DND-41 (cell line): ENCODE measurements at regions not wholly inside any gene's neighbourhood (a gene's known extent, or its start where the extent isn't known, plus 50 kb on each side); places are given as distances from the start of the nearest gene placed in this dataset.

Source experiments
- ATAC-seq: fragments of 200-7000 bp; cut with Tn5 transposase; 3 replicates; pipeline ENCODE4 v1.9.1; 2021; ENCODE audit warnings: low read depth; ENCODE audit not compliant: insufficient read depth
- DNase-seq: peaks from one replicate; pipeline ENCODE4 v3.0.0-alpha.2; 2020
- H2AFZ ChIP-seq: 2 replicates; pipeline ENCODE4 v1.6.0; 2012; ENCODE audit warnings: low read depth, low read length
- H3K27ac ChIP-seq: 2 replicates; pipeline ENCODE4 v1.5.1; 2012; ENCODE audit warnings: low read length, inconsistent platforms
- H3K27me3 ChIP-seq: fragments of 200-600 bp; sonication (generic); 2 replicates; pipeline ENCODE4 v1.6.0; 2012; ENCODE audit warnings: low read length, mild to moderate bottlenecking, inconsistent platforms; ENCODE audit not compliant: insufficient read depth, poor library complexity
- H3K36me3 ChIP-seq: 2 replicates; pipeline ENCODE4 v1.5.1; 2012; ENCODE audit warnings: low read length, inconsistent platforms; ENCODE audit not compliant: insufficient read depth
- H3K4me1 ChIP-seq: 2 replicates; pipeline ENCODE4 v1.5.1; 2012; ENCODE audit warnings: mild to moderate bottlenecking, low read length; ENCODE audit not compliant: insufficient read depth
- H3K4me2 ChIP-seq: 2 replicates; pipeline ENCODE4 v1.6.0; 2012; ENCODE audit warnings: mild to moderate bottlenecking, moderate library complexity, low read length, inconsistent platforms; ENCODE audit not compliant: insufficient read depth
- H3K4me3 ChIP-seq, 2 experiments: fragments of 200-600 bp in 1 of 2; shearing (Covaris generic) in 1 of 2; 2 replicates each; pipeline ENCODE4 v1.5.1; 2012 to 2016; ENCODE audit warnings: inconsistent platforms in 2 of 2, low read length in 2 of 2, mild to moderate bottlenecking in 2 of 2, low read depth in 1 of 2, moderate library complexity in 1 of 2
- H3K79me2 ChIP-seq: 2 replicates; pipeline ENCODE4 v1.6.0; 2012; ENCODE audit warnings: low read length, inconsistent platforms; ENCODE audit not compliant: insufficient read depth
- H3K9ac ChIP-seq: 2 replicates; pipeline ENCODE4 v1.6.0; 2012; ENCODE audit warnings: low read depth, mild to moderate bottlenecking, inconsistent platforms, low read length, moderate library complexity
- H3K9me3 ChIP-seq: 2 replicates; pipeline ENCODE4 v1.5.1; 2012; ENCODE audit warnings: low read length, moderate library complexity, mild to moderate bottlenecking, inconsistent platforms; ENCODE audit not compliant: insufficient read depth, severe bottlenecking
- H4K20me1 ChIP-seq: 2 replicates; pipeline ENCODE4 v1.6.0; 2012; ENCODE audit warnings: low read length; ENCODE audit not compliant: insufficient read depth
- EZH2 ChIP-seq: IDR thresholded peaks from 3 replicates; pipeline ENCODE4 v1.6.1; 2012; ENCODE audit warnings: borderline replicate concordance, low read depth, mild to moderate bottlenecking, moderate library complexity, low read length, inconsistent platforms; ENCODE audit not compliant: severe bottlenecking
- TF ChIP-seq, protein P1 (sequence below): IDR thresholded peaks from 2 replicates; pipeline ENCODE4 v1.5.1; 2012; ENCODE audit warnings: borderline replicate concordance, low read length, moderate library complexity, mild to moderate bottlenecking; ENCODE audit not compliant: poor library complexity, severe bottlenecking; ENCODE audit errors: extremely low read depth

DNA sequence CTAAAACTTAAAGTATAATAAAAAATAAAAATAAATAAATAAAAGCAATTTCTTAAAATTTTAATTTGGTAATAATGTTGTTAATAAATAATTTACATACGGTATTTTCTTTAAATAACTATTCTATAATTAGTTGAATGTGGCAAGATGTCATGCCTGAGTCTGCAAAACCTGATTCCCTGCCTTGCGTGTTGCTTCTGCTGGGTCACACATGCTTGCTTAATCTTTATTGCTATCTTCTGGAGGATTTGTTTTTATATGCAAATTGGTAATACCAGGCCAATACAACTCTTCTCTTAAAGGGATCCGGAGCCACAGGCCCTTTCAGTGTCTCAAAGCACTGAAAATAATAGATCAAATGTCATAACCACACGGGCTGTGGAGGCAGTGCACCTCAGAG is 59.4 kb upstream of the ABCB5 start:
- Histone ChIP-seq H3K79me2 (no peaks in the 10 kb centered on the region), H3K4me3 (no peak overlapping the region), H3K9ac (no peak overlapping the region), H3K4me2 (no peak overlapping the region), H3K36me3 (no peaks in the 10 kb centered on the region), H3K9me3 (no peaks in the 10 kb centered on the region), H3K27me3 (no peaks in the 10 kb centered on the region), H3K27ac (no peak overlapping the region), H3K4me1 (no peaks in the 10 kb centered on the region), H2AFZ (no peak overlapping the region), H4K20me1 (no peaks in the 10 kb centered on the region)
- no peak for TF ChIP-seq EZH2
- TF ChIP-seq, protein P1, sequence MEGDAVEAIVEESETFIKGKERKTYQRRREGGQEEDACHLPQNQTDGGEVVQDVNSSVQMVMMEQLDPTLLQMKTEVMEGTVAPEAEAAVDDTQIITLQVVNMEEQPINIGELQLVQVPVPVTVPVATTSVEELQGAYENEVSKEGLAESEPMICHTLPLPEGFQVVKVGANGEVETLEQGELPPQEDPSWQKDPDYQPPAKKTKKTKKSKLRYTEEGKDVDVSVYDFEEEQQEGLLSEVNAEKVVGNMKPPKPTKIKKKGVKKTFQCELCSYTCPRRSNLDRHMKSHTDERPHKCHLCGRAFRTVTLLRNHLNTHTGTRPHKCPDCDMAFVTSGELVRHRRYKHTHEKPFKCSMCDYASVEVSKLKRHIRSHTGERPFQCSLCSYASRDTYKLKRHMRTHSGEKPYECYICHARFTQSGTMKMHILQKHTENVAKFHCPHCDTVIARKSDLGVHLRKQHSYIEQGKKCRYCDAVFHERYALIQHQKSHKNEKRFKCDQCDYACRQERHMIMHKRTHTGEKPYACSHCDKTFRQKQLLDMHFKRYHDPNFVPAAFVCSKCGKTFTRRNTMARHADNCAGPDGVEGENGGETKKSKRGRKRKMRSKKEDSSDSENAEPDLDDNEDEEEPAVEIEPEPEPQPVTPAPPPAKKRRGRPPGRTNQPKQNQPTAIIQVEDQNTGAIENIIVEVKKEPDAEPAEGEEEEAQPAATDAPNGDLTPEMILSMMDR, result no peak
- DNase-seq, result no peak
- no peak for ATAC-seq

DNA sequence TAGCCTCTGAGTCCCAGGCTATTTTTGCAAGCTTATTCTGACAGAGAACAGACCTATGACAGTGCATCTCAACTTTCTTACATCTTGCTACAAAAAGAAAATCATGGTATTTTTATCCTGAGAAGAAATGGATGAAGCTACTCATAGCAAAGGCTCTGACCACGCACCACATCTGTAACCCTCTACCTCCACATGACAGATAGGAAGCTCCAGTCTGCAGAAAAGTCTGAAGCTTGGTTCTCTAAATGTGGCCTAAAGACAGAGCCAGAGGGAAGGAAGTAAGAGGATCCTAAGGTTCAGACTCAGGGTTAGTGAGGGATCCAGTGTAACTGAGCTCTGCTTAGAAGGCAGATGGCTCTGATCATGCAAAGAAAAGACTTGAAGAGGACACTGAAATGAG is 58.4 kb upstream of the ABCB5 start:
- H2AFZ ChIP-seq, result no peak overlapping the region
- no peak for DNase-seq
- H3K27ac ChIP-seq, result no peak overlapping the region
- no peaks in the 10 kb centered on the region for H3K4me1 ChIP-seq
- H3K36me3 ChIP-seq, result no peaks in the 10 kb centered on the region
- H3K9me3 ChIP-seq, result no peaks in the 10 kb centered on the region
- no peak overlapping the region for H3K4me3 ChIP-seq
- no peaks in the 10 kb centered on the region for H3K27me3 ChIP-seq
- H3K4me2 ChIP-seq, result no peak overlapping the region
- H4K20me1 ChIP-seq, result no peaks in the 10 kb centered on the region
- TF ChIP-seq EZH2, result no peak
- TF ChIP-seq, protein P1, result no peak
- no peak for ATAC-seq
- no peaks in the 10 kb centered on the region for H3K79me2 ChIP-seq
- no peak overlapping the region for H3K9ac ChIP-seq

DNA sequence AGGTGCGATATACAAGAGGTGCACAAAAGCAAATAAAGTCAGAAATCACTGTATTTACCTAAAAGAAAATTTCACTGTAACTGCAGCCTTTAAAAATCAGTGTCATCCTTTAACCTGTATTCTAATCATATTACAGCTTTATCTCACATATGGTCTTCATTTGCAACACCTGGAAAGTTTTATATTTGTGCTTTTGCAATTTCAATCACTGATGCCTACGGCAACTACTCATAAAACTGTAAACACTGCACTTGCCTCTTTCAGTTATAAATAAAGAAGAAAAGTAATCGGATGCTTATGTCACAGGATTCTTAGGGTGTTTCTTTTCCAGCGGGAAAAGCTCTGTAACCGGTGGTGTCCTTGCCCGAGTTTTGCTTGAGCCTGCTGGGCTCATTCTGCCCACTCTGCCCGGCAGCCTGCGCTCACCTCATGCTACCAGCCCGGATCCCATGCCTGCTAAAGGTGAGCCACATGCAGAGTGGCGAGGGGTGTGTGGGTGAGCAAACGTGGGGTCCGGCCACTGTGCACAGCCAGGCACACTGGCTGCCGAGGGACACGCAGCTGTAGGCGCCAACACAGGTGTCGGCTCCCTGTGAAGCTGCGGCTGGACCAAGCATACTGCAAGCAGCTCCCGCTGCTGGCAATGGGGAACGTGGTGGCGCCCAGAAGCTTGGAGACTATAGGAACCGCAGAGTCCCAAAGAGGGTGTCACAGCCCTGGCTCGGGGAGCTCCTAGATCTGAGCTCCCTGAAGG is 56.3 kb upstream of the ABCB5 start:
- no peaks in the 10 kb centered on the region for H3K79me2 ChIP-seq
- no peak overlapping the region for H3K9ac ChIP-seq
- H3K36me3 ChIP-seq, result no peaks in the 10 kb centered on the region
- no peak overlapping the region for H3K4me3 ChIP-seq
- TF ChIP-seq EZH2, result no peak
- TF ChIP-seq, protein P1, result no peak
- no peaks in the 10 kb centered on the region for H3K27me3 ChIP-seq
- H3K4me1 ChIP-seq, result no peaks in the 10 kb centered on the region
- DNase-seq (no peak), ATAC-seq (no peak)
- no peak overlapping the region for H3K27ac ChIP-seq
- no peaks in the 10 kb centered on the region for H4K20me1 ChIP-seq
- H3K9me3 ChIP-seq, result no peaks in the 10 kb centered on the region
- no peak overlapping the region for H2AFZ ChIP-seq
- no peak overlapping the region for H3K4me2 ChIP-seq
